Medulla oblongata (tissue), 1 donor: ENCODE measurements at regions not wholly inside any gene's neighbourhood (a gene's known extent, or its start where the extent isn't known, plus 50 kb on each side); places are given as distances from the start of the nearest gene placed in this dataset.

ENCODE experiments used
- DNase-seq: peaks from one replicate; pipeline ENCODE4 v3.0.0-alpha.2; 2015; ENCODE audit errors: extremely low spot score

GRCh38 chr6:120108061-120108795 lies 758.7 kb upstream of the MAN1A1 start:
- DNase-seq: no peak

- DNase-seq: no peak
Observed at GRCh38 chr6:120103618-120104017, 754.1 kb upstream of the MAN1A1 start.

DNA sequence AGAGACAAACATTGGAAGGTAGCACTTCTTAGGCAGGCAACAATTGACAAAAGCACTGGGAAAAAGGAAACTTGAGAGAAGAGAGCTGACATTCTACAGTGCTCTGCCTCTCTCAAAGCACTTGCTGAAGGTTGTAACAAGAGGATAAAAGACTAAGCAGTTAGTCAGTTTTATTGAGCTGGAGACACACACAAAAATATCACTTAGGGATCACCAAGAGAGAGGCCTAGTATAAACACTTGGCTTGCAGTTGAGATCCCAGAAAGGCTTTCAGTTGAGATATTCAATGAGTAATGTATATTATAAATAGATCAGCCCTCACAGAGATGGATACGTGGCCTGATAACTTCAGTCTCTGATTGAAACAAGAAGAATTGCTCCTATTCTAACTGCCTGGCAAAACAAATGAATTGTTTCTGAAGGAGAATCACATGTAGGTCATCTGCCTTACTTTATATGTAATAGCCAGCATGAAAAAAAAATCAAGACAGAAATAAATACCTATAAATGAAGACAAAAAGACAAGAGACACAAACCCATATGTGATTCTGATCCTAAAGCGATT lies 747.2 kb upstream of the MAN1A1 start:
- DNase-seq: no peak

DNA sequence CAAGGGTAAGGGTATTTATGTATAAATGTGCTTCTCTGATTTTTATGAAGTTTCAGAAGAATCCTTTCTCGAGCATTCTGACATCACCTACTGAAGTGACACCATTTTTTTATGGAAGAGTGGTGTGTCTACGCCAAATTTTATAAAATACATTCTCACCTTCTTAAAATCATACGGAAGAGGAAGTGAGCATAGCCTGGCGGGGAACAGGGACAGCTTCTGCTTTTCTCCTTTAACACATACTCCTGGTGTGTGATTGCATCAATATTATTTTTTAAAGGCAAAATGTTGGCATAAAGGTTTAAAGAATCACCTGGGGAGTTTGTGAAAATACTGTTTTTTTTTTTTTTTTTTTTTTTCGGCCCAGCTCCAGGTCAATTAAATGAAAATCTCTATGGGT lies 733.6 kb upstream of the MAN1A1 start:
- no peak for DNase-seq

DNA sequence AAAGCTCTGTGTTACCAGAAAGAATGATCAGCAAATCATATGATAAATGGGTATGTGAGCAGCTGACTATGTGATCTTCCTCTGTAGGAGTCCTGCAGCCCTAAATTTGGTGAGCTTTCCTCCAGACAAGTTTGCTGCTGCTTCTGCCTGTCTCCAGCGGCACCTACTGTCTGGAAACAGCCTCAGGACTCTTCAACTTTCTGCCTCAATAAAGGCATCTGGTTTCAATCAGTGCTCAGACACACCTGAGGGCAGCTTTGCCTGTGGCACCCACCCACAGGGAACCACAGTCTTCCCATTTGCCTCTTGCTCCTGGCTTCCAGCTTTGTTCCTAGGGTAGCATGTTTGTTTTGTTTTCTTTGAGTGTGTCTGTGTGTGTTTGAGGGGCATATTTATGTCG lies 727.9 kb upstream of the MAN1A1 start:
- no peak for DNase-seq

DNA sequence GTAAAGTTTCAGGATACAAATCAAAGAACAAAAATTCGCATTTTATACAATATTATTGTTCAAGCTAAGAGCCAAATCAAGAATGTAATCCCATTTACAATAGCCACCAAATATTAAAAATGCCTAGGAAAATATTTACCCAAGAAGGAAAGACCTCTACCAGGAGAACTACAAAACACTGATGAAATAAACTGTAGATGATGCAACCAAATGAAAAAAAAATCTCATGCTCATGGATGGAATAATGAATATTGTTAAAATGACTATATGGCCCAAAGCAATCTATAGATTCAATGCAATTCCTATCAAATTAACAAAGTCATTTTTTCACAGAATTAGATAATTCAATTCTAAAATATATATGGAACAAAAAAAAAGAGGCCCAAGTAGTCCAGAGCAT lies 708.8 kb upstream of the MAN1A1 start:
- DNase-seq: no peak

DNA sequence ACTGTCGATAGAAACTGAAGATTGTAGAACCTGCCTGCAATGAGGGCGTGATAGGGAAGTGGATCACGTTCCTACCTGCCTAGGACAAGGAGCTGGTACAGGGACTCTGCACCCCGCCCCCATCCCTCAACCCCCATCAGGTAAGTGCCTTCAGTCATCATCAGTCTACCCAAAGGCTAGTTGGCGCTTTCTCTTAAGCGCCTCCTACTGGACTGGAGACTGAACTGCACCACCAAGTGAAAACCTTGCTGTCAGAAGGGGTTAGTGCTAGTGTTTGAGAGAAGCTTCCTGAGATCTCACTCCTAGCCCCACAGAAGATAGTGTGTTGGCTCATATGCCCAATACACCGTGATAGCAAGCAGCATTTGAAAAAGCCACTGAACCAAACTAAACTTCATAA lies 706.5 kb upstream of the MAN1A1 start:
- no peak for DNase-seq

DNA sequence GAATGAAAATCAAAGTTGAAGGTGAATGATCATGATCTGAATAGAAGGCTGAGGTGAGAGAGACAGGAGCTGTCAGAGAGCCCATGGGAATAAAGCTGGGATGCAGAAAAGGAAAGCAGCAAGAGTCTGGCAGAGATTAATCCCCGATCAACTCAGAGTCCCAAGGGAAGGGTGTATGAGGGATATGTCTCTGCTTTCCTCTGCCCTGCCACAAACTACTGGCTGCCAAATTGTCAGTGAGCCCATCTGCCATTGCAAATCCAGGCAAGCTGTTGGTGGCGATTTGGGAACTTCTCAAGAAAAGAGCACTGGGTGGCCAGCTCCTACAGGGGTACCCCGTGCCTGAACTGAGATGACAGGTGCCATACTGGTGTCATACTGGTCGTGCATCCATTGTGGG lies 705.5 kb upstream of the MAN1A1 start:
- DNase-seq: no peak

DNA sequence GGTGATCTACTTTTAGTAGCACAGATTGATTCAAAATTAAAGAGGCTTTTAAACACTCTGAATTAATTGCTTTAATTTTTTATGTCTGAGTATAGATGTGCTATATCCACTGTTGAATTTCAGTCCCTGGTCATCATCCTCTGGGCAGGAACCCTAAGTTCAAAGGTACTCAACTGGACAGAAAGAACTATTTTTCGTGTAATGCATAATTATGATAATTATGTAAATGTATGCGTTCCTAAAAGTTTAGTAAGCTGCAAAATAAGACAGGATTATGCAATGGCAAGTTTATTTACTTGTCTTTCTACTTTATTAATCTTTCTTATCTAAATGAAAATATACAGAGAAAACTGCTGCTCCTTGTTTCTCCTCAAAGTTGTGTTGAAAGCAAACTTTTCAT lies 690.1 kb upstream of the MAN1A1 start:
- DNase-seq: no peak

DNA sequence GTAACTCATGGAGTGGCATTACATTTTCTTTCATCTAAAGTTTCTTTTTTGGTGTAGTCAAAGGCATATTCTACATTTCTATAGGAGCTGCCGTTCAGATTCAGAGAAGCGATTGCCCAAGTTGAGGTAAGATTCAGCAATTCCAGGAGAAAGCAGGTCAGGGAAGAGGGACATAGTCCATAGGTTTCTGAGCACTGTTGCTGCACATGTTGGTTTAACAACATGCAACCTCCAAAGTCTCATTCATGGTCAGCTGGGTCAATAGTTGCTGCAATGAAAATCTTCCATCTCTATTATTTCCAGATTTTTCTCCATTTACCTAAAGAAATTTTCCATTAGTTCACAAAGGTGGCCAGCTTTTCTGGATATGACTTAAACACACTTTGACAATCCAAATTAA lies 682.3 kb upstream of the MAN1A1 start:
- DNase-seq: no peak

DNA sequence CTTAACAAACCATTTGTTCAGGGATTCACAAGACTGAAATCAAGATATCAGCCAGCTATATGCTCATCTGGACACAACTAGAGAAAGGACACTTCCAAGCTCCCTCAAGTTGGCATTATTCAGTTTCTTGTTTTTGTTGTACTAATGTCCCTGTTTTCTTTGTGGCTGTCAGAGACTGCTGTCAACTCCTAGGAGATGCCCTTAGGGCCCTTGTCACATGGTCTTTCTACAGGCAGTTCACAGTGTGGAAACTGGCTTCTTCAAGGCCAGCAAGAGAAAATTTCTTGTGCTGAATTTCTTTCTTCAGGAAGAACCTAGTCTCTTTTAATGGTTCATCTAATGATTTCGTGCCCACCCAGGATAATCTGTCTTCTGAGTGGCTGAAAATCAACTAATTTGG lies 677.2 kb upstream of the MAN1A1 start:
- DNase-seq: no peak

DNA sequence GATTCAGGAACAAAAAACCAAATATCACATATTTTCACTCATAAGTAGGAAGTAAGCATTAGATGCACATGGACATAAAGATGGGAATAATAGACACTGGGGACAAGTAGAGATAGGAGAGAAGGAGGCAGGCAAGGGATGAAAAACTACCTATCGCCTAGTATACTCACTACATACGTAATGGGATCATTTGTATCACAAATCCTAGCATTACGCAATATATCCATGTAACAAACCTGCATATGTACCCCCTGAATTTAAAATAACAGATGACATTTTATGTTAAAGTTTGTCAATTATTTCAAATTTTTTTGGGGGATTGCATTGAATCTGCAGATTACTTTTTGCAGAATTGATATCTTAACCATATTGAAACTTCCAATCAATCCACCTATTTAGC lies 660.5 kb upstream of the MAN1A1 start:
- no peak for DNase-seq

DNA sequence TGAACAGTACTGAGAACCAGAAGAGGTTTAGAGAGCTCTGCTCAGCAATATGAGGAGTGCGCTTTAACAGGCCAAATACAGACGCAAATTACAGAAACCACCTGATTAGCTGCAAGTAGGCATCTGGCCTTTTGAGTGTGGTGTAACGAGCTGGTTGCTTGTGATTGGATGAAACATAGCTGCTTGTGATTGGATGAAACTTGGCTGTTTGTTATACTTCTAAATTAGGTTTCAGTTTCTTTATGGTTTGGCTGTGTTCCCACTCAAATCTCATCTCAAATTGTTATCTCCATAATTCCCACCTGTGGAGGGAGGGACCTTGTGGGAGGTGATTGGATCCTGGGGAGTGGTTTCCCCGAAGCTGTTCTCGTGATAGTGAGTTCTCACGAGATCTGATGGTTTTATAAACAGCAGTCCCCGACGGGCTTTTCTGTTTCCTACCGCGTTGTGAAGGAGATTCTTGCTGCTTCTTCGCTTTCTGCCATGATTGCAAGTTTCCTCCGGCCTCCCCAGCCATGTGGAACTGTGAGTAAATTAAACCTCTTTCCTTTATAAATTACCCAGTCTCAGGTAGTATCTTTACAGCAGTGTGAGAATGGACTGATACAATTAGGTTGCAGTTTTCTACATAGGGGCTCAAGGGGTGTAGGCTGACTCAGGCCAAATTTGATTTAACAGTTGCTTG lies 655.9 kb upstream of the MAN1A1 start:
- DNase-seq: no peak

GRCh38 chr6:119986934-119987549 lies 637.5 kb upstream of the MAN1A1 start:
- no peak for DNase-seq

DNA sequence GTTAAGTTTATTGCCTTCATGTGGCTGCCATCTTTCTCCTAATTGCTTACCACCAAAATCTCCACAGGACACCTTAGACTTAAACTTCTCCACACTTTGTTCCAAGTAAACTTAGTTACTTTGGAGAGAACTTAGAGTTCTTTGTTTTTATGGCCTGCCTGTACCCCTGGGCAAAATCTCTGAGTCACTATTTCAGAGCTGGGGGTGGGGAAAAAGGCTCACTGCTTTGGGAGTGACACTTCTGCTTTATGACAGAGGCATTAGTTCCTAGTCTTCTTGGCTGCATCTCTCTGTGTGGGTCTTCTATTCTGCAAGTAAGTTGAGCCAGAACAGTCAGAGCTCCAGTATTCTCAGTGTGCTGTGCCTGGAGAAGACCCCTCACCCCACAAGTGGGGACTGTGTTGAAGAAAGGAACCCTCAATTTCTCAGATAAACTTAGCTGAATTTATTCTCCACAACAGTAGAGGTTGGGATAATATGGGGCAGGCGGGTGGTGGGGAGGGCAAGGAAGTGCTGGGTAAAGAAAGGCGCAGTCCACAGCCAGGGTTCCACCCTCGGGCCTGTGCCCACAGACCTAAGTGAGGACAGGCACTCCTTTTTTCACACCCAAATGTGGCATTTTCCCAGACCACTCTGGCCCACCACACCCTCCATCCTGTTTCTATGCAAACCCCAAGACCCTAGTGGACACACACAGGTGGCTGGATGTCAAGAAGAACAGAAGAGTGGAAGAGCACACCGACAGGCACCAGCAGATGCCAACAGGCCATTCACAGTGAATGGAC lies 636.6 kb upstream of the MAN1A1 start:
- no peak for DNase-seq

DNA sequence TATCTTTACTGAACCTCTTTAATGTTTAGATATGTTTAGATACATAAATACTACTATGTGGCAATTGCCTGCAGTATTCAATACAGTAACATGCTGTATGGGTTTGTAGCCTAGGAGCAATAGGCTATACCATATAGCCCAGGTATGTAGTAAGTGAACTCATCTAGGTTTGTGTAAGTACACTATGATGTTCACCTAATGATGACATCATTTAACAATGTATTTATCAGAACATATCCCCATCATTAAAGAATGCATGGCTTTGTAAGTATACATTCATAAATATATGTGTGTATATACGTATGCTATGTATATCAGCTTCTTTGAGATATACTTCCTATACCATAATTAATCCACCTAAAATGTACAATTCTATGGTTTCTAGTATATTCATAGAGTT lies 631.2 kb upstream of the MAN1A1 start:
- DNase-seq: no peak

GRCh38 chr6:119979862-119980261 lies 630.3 kb upstream of the MAN1A1 start:
- DNase-seq: no peak

DNA sequence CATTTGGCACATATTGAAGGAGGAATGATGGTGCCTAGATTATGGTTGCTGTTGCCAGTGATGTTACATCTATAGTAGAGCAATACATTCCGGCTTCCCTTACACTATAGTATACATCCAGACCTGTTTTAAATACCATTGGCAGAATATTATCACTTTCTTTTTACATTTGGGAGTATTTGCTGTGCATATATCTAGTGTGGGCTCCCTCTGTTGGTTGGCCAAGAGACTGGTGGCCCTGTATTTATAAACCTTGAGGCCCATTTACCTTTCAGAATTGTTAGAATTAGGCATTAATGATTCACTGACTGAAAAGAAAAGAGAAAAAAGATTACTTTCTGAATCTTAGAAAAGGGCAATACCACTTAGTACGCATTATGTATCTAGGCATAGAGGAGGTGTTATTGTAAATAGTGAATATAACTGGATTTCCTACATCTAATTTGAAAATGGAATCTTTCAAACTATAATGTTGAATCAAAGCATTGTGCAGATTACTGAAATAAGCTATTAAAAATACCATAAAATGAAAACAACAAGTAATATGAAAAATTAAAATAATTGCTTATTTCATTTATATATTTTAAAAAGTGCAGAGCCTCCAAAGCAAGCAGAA lies 628.8 kb upstream of the MAN1A1 start:
- no peak for DNase-seq

DNA sequence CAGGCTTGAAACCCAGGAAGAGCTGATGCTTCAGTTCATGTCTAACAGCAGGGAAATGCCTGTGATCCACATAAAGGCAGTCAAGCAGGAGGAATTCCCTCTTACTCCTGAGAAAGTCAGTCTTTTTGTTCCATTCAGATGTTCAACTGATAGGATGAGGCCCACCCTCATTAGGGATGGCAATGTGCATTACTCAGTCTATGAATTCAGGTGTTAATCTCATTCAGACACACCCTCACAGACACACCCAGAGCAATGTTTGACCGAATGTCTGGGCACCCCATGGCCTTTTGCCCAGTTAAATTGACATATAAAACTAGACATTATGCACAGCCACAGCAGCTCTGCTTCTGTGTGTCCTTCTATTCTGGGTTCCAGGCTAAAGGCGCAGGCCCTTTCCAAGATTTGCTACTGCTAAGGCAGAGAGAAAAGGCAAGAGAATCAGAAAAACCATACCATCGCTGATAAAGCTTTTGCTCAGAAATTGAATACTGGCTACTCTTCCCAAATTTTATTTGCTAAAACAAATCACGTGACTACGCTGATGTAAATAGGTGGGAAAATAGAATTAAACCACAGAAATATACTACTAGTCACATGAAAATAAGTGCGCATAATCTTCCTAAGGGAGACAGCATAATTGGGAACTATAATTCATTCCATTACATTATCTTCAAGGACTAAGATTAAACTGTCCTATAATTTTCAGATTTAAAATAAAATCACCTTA lies 625.0 kb upstream of the MAN1A1 start:
- DNase-seq: no peak

DNA sequence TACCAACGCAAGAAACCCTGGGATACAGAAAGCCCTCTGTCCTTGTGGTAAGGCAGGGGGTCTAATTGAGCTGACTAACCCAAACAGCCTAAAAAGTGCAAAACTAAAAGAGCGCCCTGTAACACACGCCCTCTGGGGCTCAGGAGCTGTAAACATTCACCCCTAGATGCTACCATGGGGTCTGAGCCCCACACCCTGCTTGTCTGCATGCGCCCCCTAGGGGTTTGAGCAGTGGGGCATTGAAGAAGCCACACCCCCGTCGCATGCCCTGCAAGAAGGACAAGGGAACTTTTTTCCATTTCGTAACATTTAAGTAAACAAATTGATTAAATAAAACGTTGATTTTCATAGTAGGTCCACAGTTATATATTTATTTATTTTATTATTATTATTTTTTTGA lies 616.9 kb upstream of the MAN1A1 start:
- no peak for DNase-seq

- no peak for DNase-seq
Observed at GRCh38 chr6:119965900-119966299, 616.3 kb upstream of the MAN1A1 start.
